GM10248 (cell line): ENCODE measurements at regions not wholly inside any gene's neighbourhood (a gene's known extent, or its start where the extent isn't known, plus 50 kb on each side); places are given as distances from the start of the nearest gene placed in this dataset.

Experiments used
- CTCF ChIA-PET: fragments of 300-600 bp; sonication (Branson Sonifier 250); formaldehyde crosslinking; extraction: SDS; loops from one replicate; lab custom pipeline; 2021; ENCODE audit warnings: antibody characterized with exemption; lab: Yijun Ruan, JAX
- POLR2A ChIA-PET: fragments of 350-650 bp; sonication (Branson Sonifier 250); formaldehyde crosslinking; extraction: SDS; loops from one replicate; lab custom pipeline; 2020; ENCODE audit warnings: antibody characterized with exemption; lab: Yijun Ruan, JAX
- DNase-seq: peaks from one replicate; pipeline ENCODE4 v3.0.0; 2012; ENCODE audit errors: extremely low spot score
- CTCF ChIP-seq: IDR thresholded peaks from 2 replicates; pipeline ENCODE4 v1.5.1; 2012; ENCODE audit warnings: mild to moderate bottlenecking, low read depth; ENCODE audit errors: extremely low read depth, missing control alignments, control extremely low read depth

- CTCF ChIA-PET = interaction anchor here (1.1 kb wide), 1 partner anchor 19 kb away, joined by 3 read pairs; no protein-coding TSS in a partner anchor
- POLR2A ChIA-PET = no interaction called here
- TF ChIP-seq CTCF = no peak
- DNase-seq = no peak
These were observed 115.3 kb upstream of the CPSF6 start for GRCh38 chr12:69123919-69124638.

GRCh38 chr12:69129017-69129416 is 110.4 kb upstream of the CPSF6 start:
- DNase-seq = no peak
- ChIA-PET CTCF (interaction anchor here (1.2 to 2.4 kb wide), 2 partner anchors 12 to 125 kb away, joined by 3 to 6 read pairs; no protein-coding TSS in a partner anchor), POLR2A (no interaction called here)
- no peak for TF ChIP-seq CTCF

GRCh38 chr12:69129564-69129963 is 109.8 kb upstream of the CPSF6 start:
- no peak for DNase-seq
- CTCF ChIA-PET = interaction anchor here (1.2 to 2.4 kb wide), 2 partner anchors 11 to 124 kb away, joined by 3 to 6 read pairs; no protein-coding TSS in a partner anchor
- TF ChIP-seq CTCF = no peak
- POLR2A ChIA-PET = no interaction called here

GRCh38 chr12:69130064-69130463 is 109.3 kb upstream of the CPSF6 start:
- CTCF ChIA-PET = interaction anchor here (1.1 to 2.4 kb wide), 2 partner anchors 11 to 201 kb away, joined by 3 to 6 read pairs; no protein-coding TSS in a partner anchor
- no peak for DNase-seq
- POLR2A ChIA-PET = no interaction called here
- no peak for TF ChIP-seq CTCF

- no peak for DNase-seq
- ChIA-PET CTCF (interaction anchor here (1.1 kb wide), 1 partner anchor 200 kb away, joined by 3 read pairs; no protein-coding TSS in a partner anchor), POLR2A (no interaction called here)
- no peak for TF ChIP-seq CTCF
These were observed 108.3 kb upstream of the CPSF6 start for GRCh38 chr12:69131077-69131476.

- TF ChIP-seq CTCF = no peak
- ChIA-PET CTCF (interaction anchor here (1.3 kb wide), 1 partner anchor 20 kb away, joined by 3 read pairs; no protein-coding TSS in a partner anchor), POLR2A (no interaction called here)
- no peak for DNase-seq
These were observed 102.3 kb upstream of the CPSF6 start for GRCh38 chr12:69136931-69137613.
